ENCODE measurements at regions not wholly inside any gene's neighbourhood (a gene's known extent, or its start where the extent isn't known, plus 50 kb on each side); places are given as distances from the start of the nearest gene placed in this dataset.
"Not testable (repeated sequence)": the region's sequence is repeated elsewhere in the genome, so short reads cannot be mapped to it uniquely, and the experiment has no call there.

DNA sequence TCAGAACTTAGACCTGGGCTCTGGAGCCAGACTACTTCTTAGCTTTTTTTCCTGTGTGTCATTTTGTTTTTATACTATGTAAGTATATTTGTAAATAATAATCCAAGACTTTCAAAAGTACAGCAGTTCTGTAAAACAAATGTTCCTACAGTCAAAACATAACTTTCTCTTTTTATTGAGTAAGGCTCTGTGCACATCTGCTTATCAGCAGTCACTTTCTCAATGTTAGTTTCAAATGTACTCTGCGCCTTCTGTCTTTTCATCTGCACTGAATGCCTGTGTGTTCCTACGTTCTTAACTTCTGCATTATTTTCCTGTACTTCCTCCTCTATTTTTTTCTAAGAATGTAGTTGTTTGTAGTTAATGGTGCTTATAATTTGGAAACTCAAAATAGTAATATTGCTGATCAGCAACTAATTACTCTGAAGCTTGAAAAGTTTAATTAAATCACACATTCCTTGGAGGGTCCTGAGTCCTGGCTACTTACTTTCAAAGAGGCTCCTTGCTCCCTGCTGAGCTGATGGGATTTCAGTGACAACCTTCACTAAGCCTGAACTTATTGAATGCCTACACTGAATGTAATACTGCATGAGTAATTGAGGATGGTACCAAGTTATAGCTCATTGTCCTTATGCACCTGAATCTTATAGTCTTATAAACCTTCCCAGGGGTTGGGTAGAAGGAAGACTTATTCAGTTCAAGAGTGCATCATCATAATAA lies 329.9 kb downstream of the KCNJ2 start:
- Mint-ChIP-seq H3K27me3 (peaks cover 2% of the 10 kb centered on the region), H3K4me1 (no peaks in the 10 kb centered on the region), H3K9me3 (no peaks in the 10 kb centered on the region), H3K27ac (no peak overlapping the region), H3K36me3 (ENCODE audit: low read depth) (no peaks in the 10 kb centered on the region), H3K4me3 (no peak overlapping the region)
- ATAC-seq (no peak), DNase-seq (no peak)

DNA sequence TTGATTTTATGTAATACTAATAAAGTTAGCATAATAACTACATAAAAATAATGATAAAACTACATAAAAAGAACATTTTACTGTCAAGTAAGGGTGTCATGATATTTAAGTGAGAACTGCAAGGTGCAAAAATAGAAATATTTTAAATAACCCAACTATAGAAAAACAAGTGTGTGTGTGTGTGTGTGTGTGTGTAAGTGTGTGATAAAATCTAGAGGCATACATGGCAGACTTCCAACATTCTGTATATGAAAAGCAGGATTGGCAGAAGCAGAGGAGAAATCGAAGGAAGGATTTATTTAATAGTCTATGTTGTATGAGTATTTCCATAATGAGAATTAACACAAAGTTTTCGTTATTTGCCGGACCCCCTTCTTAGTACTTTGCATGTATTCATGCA lies 334.1 kb downstream of the KCNJ2 start:
- no peaks in the 10 kb centered on the region for H3K4me1 Mint-ChIP-seq
- no peaks in the 10 kb centered on the region for H3K9me3 Mint-ChIP-seq
- ATAC-seq (no peak), DNase-seq (no peak)
- no peak overlapping the region for H3K4me3 Mint-ChIP-seq
- H3K27ac Mint-ChIP-seq = no peak overlapping the region
- peaks cover 2% of the 10 kb centered on the region for H3K27me3 Mint-ChIP-seq
- H3K36me3 Mint-ChIP-seq (ENCODE audit: low read depth) = no peaks in the 10 kb centered on the region

DNA sequence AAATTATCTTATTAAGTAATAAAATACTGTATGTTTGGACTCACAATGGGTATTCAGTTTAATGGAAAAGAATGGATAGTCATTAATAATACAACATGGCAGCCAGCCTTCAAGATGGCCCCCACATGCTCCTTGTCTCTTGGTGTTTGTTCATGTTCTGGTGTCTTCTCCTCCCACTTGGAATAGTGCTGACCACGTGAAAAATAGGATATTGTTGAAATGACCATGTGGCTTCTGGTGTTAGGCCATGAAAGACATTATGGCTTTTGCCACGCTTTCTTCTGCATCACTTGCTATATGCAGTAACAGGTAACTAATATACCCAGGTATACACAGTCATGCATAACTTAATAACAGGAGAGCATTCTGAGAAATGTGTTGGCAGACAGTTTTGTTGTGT lies 341.0 kb downstream of the KCNJ2 start:
- no peak for DNase-seq
- Mint-ChIP-seq H3K4me3 (no peak overlapping the region), H3K4me1 (no peaks in the 10 kb centered on the region), H3K36me3 (ENCODE audit: low read depth) (no peaks in the 10 kb centered on the region), H3K27ac (no peak overlapping the region), H3K27me3 (peaks cover 5% of the 10 kb centered on the region), H3K9me3 (peaks cover 3% of the 10 kb centered on the region)
- ATAC-seq = no peak

DNA sequence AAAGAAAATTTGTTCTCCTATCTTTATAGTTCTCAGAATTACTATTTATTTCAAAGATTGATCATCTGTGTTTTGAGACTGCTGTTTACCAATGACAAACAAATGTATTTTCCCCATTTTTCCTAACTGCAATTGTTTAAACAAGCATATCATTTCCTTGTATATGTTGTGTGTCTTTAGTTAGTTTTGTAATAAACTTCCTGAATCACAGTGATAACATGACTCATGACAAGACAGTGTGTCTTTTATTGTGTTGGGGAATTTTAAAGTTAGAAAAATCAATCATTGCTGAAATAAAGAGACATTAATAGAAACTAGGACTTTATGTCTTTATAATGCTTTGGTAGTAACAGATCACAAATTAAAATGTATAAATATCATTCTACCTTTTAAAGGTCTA lies 348.5 kb downstream of the KCNJ2 start:
- no peaks in the 10 kb centered on the region for H3K27me3 Mint-ChIP-seq
- H3K9me3 Mint-ChIP-seq = no peaks in the 10 kb centered on the region
- DNase-seq (no peak), ATAC-seq (no peak)
- H3K4me3 Mint-ChIP-seq = no peak overlapping the region
- no peaks in the 10 kb centered on the region for H3K36me3 Mint-ChIP-seq (ENCODE audit: low read depth)
- H3K27ac Mint-ChIP-seq = no peak overlapping the region
- H3K4me1 Mint-ChIP-seq = no peaks in the 10 kb centered on the region

DNA sequence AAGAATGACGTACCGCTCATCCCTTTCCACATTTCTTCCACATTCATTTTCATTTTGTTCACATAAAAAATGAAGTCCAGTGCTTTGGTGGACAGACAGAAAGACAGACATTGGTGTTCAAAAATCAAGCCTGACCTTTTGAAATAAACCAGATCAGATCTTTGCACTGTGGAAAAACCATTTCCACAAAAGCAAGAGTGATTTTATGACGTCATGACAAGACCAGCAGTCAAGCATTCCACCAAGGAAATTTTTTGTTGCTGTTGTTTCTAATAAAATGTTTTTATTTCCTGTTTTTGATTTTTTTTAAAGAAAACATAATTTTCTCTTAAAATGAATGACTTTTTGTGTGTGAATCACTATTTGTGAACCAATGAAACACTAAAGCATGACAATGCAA lies 350.0 kb downstream of the KCNJ2 start:
- Mint-ChIP-seq H3K4me1 (no peaks in the 10 kb centered on the region), H3K9me3 (no peaks in the 10 kb centered on the region), H3K4me3 (no peak overlapping the region), H3K27me3 (no peaks in the 10 kb centered on the region), H3K27ac (no peak overlapping the region), H3K36me3 (ENCODE audit: low read depth) (no peaks in the 10 kb centered on the region)
- ATAC-seq (no peak), DNase-seq (no peak)

DNA sequence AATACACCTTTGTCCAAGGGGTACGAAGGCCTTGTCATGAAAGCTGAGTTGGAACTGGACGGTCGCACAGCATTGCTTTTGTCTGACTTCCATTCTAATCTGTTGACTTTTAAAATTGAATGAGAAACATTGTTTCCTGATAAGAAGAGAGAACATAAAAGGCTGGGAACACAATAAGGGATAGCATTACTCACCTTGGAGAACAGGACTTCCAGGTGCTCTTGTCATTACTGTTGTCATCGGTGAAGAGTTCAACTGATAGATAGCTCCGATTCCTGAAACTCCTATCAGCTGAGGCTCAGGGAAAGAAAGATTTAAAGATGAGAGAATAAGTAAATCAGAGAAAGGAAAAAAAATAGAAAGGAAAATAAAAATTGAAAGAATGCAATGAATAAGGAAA lies 351.1 kb downstream of the KCNJ2 start:
- H3K4me1 Mint-ChIP-seq = no peaks in the 10 kb centered on the region
- ATAC-seq = no peak
- DNase-seq = no peak
- H3K27ac Mint-ChIP-seq = no peak overlapping the region
- H3K36me3 Mint-ChIP-seq (ENCODE audit: low read depth) = no peaks in the 10 kb centered on the region
- no peaks in the 10 kb centered on the region for H3K27me3 Mint-ChIP-seq
- H3K4me3 Mint-ChIP-seq = no peak overlapping the region
- H3K9me3 Mint-ChIP-seq = no peaks in the 10 kb centered on the region

DNA sequence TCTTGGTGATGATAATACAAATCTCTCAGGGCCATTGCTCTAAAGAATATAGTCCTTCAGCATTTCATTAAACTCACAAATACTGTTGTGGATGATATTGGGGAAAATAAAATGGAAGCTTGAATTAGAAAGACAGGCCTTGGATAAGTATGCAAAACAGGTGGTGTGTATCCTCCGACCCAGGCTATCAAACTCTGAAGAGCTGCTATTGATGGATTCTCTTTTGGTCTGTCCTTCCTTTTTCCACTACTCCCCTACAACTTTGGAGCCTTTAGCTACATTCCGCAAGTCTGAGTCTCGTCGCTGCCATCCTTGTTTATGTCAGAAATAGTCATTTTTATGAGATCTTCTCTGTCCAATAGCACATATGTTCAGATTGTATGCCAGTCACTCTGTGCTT lies 351.6 kb downstream of the KCNJ2 start:
- H3K9me3 Mint-ChIP-seq = no peaks in the 10 kb centered on the region
- ATAC-seq (no peak), DNase-seq (no peak)
- no peaks in the 10 kb centered on the region for H3K36me3 Mint-ChIP-seq (ENCODE audit: low read depth)
- no peaks in the 10 kb centered on the region for H3K27me3 Mint-ChIP-seq
- no peaks in the 10 kb centered on the region for H3K4me1 Mint-ChIP-seq
- H3K27ac Mint-ChIP-seq = no peak overlapping the region
- H3K4me3 Mint-ChIP-seq = no peak overlapping the region

DNA sequence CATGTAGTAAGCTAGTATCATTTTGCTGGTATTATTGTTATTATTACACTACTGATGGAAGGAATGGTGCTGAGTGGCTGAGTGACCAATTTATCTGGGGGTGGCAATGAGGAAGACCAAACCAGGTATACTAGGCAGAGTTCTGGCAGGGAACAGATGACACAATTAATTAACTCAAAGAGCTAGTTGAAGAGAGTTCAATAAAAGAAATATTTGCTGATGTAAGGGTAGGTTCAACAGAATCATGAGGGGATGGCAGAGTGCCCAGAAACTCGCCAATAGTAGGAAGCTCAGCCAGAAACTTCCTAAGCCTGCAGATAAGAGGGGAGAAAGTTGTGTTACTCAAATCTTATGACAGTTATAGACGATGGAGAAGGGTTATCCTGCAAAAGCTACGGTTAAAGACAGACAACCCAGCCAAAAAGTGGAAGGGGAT lies 352.5 kb downstream of the KCNJ2 start:
- H3K4me1 Mint-ChIP-seq = peaks cover under 1% of the 10 kb centered on the region
- H3K4me3 Mint-ChIP-seq = no peak overlapping the region
- H3K27me3 Mint-ChIP-seq = no peaks in the 10 kb centered on the region
- no peaks in the 10 kb centered on the region for H3K36me3 Mint-ChIP-seq (ENCODE audit: low read depth)
- DNase-seq (no peak), ATAC-seq (no peak)
- H3K27ac Mint-ChIP-seq = no peak overlapping the region
- no peaks in the 10 kb centered on the region for H3K9me3 Mint-ChIP-seq

DNA sequence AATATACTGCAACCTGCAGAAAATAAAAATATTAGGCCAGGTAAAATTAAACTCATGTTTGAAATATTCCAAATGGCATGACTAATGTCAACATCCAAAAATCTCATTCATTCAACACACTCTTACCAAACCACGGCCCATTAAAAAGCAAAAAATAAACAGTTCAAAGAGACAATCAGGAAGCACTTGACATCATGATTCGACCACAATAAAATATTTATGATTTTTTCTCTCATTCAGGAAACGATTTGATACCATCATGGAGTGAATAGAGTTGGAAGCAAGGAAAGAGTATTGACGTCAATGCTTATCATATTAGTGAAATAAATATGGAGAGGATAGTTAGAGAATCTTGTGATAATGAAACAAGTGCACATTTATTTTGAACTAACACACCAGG lies 354.1 kb downstream of the KCNJ2 start:
- DNase-seq (no peak), ATAC-seq (no peak)
- Mint-ChIP-seq H3K36me3 (ENCODE audit: low read depth) (no peaks in the 10 kb centered on the region), H3K4me1 (peaks cover 5% of the 10 kb centered on the region), H3K4me3 (no peak overlapping the region), H3K27ac (no peak overlapping the region), H3K27me3 (no peaks in the 10 kb centered on the region), H3K9me3 (no peaks in the 10 kb centered on the region)

DNA sequence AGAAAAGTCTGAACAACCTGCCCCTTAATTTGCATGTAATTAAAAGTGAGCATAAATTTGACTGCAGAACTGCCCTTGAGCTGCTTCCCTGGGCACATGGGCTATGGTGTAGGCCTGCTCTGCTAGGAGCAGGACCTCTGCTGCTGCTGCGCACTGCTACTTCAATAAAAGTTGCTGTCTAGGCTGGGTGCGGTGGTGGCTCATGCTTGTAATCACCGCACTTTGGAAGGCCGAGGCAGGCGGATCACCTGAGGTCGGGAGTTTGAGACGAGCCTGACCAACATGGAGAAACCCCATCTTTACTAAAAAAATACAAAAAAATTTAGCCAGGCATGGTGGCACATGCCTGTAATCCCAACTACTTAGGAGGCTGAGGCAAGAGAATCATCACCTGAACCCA lies 355.7 kb downstream of the KCNJ2 start:
- H3K27ac Mint-ChIP-seq; H3K4me1 Mint-ChIP-seq; H3K9me3 Mint-ChIP-seq; H3K27me3 Mint-ChIP-seq; DNase-seq; H3K36me3 Mint-ChIP-seq (ENCODE audit: low read depth); ATAC-seq; H3K4me3 Mint-ChIP-seq: not testable (repeated sequence)

DNA sequence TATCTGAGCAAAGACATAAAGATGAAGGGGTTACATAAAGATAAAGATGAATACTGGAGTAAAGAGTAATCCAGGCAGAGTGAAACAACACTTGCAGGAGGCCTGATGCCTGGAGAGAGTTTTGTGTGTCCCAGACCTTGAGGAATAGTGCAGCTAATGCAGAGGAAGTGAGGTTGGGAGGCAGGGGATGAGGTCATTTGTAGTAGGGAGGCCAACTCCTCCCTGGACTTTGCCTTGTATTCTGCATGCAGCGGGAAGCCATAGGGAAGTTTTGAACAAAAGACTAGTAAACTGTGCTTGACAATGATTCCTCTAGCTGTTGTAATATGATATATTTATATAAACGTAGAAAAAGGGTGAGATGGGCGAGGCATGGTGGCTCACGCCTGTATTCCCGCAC lies 356.6 kb downstream of the KCNJ2 start:
- Mint-ChIP-seq H3K4me3 (no peak overlapping the region), H3K27ac (no peak overlapping the region), H3K4me1 (peaks cover 5% of the 10 kb centered on the region), H3K9me3 (no peaks in the 10 kb centered on the region), H3K36me3 (ENCODE audit: low read depth) (no peaks in the 10 kb centered on the region), H3K27me3 (no peaks in the 10 kb centered on the region)
- ATAC-seq (no peak), DNase-seq (no peak)

DNA sequence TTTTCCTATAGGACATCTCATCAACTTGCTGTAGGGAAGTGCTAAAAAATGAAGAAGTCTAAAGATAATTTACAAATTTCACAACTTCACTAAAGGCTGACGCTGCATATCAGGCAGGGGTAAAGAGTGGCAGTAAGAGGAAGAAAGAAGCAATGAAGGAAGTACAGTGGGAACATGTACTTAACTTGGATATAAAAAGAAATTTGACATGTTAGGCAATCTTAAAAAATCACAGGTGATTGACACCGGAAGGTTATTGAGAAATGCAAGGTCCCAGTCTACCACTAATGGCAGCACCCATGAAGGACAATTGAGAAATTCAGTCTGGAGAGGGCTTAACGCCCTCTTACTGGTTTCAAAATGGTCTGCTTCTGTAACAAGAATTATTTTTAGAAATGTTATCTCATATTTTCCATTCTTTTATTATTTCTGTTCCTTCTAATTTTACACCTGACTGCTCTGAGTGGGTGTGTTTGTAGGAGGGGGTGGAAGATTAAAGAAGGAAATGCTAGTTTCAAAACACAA lies 358.1 kb downstream of the KCNJ2 start:
- Mint-ChIP-seq H3K4me1 (peaks cover 5% of the 10 kb centered on the region), H3K27me3 (no peaks in the 10 kb centered on the region), H3K9me3 (peaks cover 3% of the 10 kb centered on the region), H3K36me3 (ENCODE audit: low read depth) (no peaks in the 10 kb centered on the region), H3K4me3 (no peak overlapping the region), H3K27ac (no peak overlapping the region)
- no peak for DNase-seq
- no peak for ATAC-seq

DNA sequence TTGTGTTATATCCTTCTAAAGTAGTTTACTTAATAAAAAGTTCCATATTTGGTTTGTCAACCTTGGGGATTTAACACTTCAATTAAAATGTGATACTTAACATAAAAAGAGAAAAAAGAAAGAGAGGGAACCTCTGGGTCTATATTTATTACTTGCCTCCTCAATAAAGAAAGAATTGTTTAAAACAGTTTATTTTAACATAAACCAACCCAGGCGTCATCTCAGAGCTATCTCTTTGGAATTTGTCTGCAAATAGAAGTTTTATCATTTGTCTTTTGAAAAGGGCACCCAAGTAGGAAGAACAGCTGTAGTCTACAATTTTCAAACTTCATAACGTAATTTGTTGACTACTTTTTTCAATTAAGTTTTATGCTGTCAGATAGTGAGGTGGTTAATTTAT lies 364.1 kb downstream of the KCNJ2 start:
- no peaks in the 10 kb centered on the region for H3K36me3 Mint-ChIP-seq (ENCODE audit: low read depth)
- H3K27me3 Mint-ChIP-seq = no peaks in the 10 kb centered on the region
- DNase-seq (no peak), ATAC-seq (no peak)
- no peaks in the 10 kb centered on the region for H3K4me1 Mint-ChIP-seq
- H3K27ac Mint-ChIP-seq = no peak overlapping the region
- H3K9me3 Mint-ChIP-seq = peaks cover 3% of the 10 kb centered on the region
- no peak overlapping the region for H3K4me3 Mint-ChIP-seq

DNA sequence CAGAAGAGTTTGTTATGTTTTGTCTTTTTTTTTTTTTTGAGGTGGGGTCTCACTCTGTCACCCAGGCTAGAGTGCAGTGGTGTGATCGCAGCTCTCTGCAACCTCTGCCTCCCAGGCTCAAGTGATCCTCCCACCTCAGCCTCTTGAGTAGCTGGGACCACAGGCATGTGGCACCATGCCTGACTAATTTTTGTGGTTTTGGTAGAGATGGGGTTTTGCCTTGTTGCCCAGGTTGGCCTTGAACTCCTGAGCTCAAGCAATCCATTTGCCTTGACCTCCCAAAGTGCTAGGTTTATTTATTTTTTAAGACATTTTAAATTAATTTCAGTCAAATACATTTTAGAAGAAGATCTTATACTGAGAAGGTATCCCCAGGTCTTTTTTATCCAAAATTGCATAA lies 366.7 kb downstream of the KCNJ2 start:
- H3K4me1 Mint-ChIP-seq = no peaks in the 10 kb centered on the region
- no peak overlapping the region for H3K4me3 Mint-ChIP-seq
- peaks cover 3% of the 10 kb centered on the region for H3K9me3 Mint-ChIP-seq
- no peak overlapping the region for H3K27ac Mint-ChIP-seq
- ATAC-seq (no peak), DNase-seq (no peak)
- no peaks in the 10 kb centered on the region for H3K36me3 Mint-ChIP-seq (ENCODE audit: low read depth)
- H3K27me3 Mint-ChIP-seq = no peaks in the 10 kb centered on the region

DNA sequence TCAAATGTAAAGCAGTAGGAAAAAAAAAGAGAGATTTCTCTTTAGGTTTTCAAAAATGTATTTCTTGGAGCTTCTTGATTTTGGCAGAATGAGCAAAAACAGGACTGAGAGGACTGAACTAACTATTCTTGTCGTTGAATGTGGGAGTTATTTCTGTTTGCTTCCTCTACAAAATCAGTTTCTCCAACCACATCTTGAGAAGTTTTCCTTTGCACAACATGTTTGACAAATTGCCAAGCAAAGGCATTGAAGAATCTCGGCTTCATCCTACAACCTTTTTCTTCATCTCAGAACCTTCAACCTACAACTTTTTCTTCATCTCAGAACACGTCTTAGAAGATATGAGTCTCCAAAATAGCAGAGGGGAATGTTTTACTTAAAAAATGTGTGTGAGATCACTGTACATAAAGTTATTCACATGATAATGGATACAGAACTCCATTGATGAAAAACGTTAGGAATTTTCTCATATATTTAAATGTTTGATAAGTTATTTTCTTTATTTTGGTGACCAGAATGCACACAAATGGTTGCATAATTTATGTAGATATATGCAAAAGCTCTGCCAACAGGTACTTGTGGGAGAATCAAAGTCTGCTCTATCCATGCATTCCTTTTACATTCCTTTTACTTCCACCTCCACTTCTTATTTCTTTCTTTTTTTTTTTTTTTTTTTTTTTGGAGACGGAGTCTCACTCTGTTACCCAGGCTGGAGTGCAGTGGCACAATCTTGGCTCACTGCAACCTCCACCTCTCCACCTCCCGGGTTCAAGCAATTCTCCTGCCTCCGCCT lies 370.0 kb downstream of the KCNJ2 start:
- Mint-ChIP-seq H3K4me1 (no peaks in the 10 kb centered on the region), H3K27ac (no peak overlapping the region), H3K27me3 (no peaks in the 10 kb centered on the region), H3K9me3 (no peaks in the 10 kb centered on the region), H3K4me3 (no peak overlapping the region), H3K36me3 (ENCODE audit: low read depth) (no peaks in the 10 kb centered on the region)
- DNase-seq (no peak), ATAC-seq (no peak)

Data from activated naive CD8-positive, alpha-beta T cell treated with anti-CD3 and anti-CD28 coated beads, Interleukin-2, amount 50 U/mL, for 24 hours (primary cell).